22Rv1 (cell line): ENCODE measurements at regions not wholly inside any gene's neighbourhood (a gene's known extent, or its start where the extent isn't known, plus 50 kb on each side); places are given as distances from the start of the nearest gene placed in this dataset.

Experiments used
- ZFX ChIP-seq: fragments of 450-650 bp; IDR thresholded peaks from 2 replicates; pipeline ENCODE4 v1.6.1; 2017; ENCODE audit warnings: antibody characterized with exemption, borderline replicate concordance
- TF ChIP-seq, protein P1 (sequence below): fragments of 450-650 bp; IDR thresholded peaks from 2 replicates; pipeline ENCODE4 v1.5.1; 2017; ENCODE audit warnings: mild to moderate bottlenecking

DNA sequence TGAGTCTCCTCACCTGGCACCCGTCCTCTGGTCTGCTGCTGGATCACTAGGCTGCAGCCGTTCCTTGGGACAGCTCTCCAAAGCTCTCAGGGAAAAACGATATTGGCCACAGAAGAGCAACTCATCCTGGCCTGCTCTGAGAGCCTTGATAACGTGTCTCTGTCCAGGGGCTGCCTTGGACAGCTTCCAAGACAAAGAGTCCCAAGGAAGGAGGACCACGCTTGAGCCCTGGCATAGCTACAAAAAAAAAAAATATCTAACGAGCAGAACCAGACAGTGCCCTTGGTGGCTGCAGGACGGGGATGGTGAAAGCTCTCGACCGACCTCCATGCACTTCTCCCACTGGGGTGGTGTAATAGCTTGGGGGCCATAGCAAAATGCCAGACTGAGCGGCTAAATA is 589.6 kb downstream of the NPHP4 start:
- TF ChIP-seq, protein P1, sequence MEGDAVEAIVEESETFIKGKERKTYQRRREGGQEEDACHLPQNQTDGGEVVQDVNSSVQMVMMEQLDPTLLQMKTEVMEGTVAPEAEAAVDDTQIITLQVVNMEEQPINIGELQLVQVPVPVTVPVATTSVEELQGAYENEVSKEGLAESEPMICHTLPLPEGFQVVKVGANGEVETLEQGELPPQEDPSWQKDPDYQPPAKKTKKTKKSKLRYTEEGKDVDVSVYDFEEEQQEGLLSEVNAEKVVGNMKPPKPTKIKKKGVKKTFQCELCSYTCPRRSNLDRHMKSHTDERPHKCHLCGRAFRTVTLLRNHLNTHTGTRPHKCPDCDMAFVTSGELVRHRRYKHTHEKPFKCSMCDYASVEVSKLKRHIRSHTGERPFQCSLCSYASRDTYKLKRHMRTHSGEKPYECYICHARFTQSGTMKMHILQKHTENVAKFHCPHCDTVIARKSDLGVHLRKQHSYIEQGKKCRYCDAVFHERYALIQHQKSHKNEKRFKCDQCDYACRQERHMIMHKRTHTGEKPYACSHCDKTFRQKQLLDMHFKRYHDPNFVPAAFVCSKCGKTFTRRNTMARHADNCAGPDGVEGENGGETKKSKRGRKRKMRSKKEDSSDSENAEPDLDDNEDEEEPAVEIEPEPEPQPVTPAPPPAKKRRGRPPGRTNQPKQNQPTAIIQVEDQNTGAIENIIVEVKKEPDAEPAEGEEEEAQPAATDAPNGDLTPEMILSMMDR: no peak
- no peak for TF ChIP-seq ZFX
